ENCODE measurements at regions not wholly inside any gene's neighbourhood (a gene's known extent, or its start where the extent isn't known, plus 50 kb on each side); places are given as distances from the start of the nearest gene placed in this dataset.

GRCh38 chr5:15447209-15447608 is 52.8 kb upstream of the FBXL7 start:
- no peak for DNase-seq (ENCODE audit: low spot score)

DNA sequence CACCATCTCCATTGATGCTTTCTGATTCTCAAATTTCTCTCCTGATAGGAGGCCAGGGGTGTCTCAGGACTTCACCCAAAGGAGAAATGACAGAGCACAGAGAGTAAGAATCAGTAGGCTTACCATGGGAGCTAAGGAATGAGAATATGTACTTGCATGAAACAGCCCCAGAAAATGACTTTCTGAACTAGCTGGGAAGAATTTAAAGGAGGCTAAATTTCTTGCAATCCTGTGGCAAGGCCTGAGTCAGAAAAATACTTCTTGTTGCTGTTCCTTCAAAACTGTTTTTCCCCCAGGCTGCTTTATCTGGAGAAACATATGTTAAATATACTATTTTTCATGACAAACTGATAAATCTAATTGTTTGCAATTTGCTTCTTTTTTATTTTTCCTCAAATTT is 53.4 kb upstream of the FBXL7 start:
- no peak for DNase-seq (ENCODE audit: low spot score)

DNA sequence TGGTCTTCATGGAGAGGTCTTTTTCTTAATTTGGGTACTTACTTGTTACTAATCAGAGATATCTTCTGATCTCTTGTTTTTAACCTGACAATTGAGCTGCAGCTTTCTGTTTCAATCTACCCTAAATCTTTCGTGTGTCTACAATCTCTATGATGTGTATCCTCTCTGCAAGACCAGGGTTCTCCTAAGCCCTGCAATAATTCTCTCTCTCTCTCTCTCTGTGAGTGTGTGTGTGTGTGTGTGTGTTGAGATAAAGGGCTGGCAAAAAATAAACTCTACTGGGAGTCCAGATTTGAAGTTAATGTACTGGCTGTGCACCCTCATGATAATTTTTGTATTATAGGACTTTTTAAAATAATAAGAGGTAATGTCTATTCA is 57.8 kb upstream of the FBXL7 start:
- DNase-seq (ENCODE audit: low spot score), result no peak

- DNase-seq (ENCODE audit: low spot score), result no peak
Observed at GRCh38 chr5:15441433-15442192, 58.4 kb upstream of the FBXL7 start.

GRCh38 chr5:15440434-15440833 is 59.5 kb upstream of the FBXL7 start:
- DNase-seq (ENCODE audit: low spot score), result no peak

GRCh38 chr5:15439801-15440200 is 60.2 kb upstream of the FBXL7 start:
- DNase-seq (ENCODE audit: low spot score), result no peak

- no peak for DNase-seq (ENCODE audit: low spot score)
Observed at GRCh38 chr5:15433709-15434108, 66.3 kb upstream of the FBXL7 start.

- no peak for DNase-seq (ENCODE audit: low spot score)
Observed at GRCh38 chr5:15431923-15432322, 68.1 kb upstream of the FBXL7 start.

DNA sequence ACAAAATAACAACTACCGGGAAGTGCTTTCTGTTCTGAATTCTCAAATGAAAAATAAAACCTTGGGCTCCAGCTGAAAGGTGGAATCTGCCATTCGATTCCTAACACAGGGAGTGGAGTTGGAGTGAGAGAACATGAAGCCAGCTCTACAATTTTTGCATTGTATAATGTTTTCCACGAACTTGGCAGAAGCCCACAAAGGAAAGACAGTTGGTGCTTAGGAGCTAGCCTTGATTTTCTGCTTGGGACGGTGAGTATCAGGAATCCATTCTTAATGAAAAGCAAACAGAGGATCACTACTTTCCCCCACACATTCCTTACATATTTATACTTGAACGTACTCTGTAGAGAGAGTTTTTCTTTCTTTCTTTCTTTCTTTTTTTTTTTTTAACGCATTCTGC is 74.2 kb upstream of the FBXL7 start:
- DNase-seq (ENCODE audit: low spot score), result no peak

- no peak for DNase-seq (ENCODE audit: low spot score)
Observed at GRCh38 chr5:15424769-15425168, 75.2 kb upstream of the FBXL7 start.

DNA sequence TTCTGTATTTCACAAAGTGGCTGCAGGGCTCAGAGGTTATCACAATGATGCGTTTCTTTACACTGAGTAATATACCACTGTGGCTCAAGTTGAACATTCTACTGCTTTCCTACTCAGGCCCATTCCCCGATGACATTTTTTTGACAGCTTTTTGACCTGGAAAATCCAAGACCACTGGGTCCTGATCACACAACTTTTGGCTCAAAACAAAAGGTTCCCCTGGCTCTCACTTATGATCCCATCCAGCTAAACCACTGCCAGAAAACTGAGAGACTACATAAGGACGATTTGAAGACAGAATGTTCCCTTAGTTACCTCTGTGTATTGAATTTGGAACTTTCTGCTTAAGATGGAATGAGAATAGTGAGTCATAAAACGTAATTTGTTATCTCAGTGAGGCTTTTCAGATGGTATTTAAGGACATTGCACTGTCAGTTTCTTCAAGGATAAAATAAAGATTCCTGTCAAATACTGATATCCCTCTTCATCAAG is 78.0 kb upstream of the FBXL7 start:
- no peak for DNase-seq (ENCODE audit: low spot score)

DNA sequence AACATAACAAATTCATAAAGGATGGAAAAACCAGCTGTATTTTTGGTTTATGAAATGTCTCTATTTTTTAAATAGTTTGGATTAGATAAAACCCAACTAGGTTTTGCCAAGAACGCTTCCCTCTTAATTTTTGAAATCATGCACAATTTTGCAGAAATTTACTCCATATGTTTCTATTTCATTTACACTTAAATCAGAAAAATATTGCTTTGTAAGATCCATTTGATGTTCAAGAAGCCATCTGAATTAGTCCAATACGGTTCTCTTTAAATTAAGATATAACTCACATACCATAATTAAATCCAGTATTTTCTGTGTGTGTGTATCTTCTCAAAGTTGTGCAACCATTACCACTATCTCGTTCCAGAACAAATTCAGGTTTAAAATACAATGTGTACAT is 78.6 kb upstream of the FBXL7 start:
- no peak for DNase-seq (ENCODE audit: low spot score)

DNA sequence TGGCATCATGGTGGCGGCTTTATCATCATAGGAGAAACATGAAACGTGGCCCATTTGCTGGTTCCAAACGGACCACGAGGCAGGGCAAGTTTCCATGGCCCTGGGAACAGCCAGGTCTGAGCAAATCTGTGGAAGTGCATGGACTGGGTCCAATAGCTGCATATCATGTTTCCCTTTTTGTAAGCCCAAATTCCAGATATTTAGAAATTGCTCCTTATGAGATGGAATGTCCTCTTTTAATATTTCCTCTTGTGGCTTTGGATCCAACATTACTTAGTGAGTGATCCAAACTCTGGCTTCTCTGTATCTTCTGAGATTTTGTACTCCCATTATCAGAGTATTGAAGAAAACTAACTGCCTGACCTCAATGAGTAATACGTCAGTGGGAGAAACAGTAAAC is 79.8 kb upstream of the FBXL7 start:
- no peak for DNase-seq (ENCODE audit: low spot score)

GRCh38 chr5:15417156-15417555 is 82.8 kb upstream of the FBXL7 start:
- no peak for DNase-seq (ENCODE audit: low spot score)

DNA sequence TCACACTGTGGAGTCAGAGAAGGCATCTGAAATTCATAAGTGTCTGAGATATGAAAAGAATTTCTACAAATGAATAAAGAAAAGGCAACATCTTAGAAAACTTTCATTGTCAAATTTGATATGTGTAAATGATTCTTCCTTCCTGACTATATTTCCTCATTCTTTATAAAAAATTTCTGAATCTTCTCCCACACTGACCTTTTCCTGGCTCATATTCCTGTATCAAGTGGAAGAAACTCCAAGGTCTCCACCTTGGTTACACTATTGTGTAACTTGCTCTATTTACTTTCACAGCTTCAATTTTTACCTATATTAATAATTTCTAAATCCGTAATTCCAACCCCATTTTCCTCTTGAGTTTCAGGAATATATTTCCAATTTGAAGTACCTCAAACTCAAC is 93.5 kb upstream of the FBXL7 start:
- DNase-seq (ENCODE audit: low spot score), result no peak

GRCh38 chr5:15393146-15393545 is 106.8 kb upstream of the FBXL7 start:
- no peak for DNase-seq (ENCODE audit: low spot score)

DNA sequence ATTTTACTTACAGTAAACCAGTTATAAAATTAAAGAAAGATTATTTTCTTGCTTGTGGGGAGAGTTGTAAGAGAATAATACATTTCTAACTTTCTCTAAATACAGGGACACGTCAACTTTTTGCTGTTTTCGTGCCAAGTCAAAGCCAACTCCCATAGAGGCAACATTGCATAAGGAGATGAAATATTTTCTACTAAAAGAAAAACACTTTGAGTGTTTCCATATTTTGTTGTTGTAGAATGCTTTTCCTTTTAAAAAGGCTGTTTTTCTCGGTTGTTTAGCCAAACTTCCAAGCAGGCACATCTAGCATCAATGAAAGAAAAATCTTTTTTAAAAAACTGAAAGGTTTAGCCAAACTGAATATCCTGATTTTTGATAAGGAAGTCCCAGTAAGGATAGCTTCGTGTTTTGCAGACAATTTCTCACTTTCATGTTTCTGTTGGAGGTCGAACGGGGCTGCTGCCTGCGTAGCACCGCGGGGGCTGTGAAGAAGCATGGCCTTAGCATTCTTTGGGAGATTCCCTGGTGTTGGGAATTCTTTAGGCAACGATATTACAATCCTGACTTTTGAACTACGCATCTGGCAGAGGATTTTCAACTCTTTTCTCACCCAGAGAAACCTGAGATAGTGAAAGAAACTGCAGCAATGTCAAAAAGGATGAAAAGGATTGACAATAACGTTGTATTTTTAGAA is 108.1 kb upstream of the FBXL7 start:
- no peak for DNase-seq (ENCODE audit: low spot score)

- DNase-seq (ENCODE audit: low spot score), result no peak
Observed at GRCh38 chr5:15388866-15389265, 111.1 kb upstream of the FBXL7 start.

DNA sequence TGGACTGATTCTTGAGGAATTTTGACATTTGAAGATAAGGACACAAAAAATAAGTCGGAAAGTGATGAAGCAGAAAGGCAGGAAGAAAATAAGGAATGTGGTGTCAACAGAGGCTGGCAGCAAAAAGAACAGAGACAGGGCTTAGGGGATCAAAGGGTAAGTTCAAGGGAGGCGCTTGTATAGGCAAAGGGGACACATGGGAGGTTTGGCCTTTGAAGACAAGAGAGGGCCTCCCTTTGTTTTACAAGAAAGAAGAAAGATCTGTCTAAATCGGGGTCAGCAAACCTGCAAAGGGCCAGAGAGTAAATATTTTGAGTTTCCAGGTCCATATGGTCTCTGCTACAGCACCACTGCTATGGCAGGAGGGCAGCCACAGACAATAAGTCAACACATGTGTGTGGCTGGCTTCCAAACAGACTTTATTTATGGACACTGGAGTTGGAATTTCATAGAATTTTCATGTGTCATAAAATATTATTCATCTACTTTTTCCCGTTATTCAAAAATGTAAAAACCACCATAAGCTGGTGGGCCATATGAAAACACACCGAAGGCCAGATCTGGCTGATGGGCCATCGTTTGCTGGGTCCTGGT is 112.0 kb upstream of the FBXL7 start:
- DNase-seq (ENCODE audit: low spot score), result no peak

GRCh38 chr5:15386122-15386521 is 113.9 kb upstream of the FBXL7 start:
- DNase-seq (ENCODE audit: low spot score), result no peak

DNA sequence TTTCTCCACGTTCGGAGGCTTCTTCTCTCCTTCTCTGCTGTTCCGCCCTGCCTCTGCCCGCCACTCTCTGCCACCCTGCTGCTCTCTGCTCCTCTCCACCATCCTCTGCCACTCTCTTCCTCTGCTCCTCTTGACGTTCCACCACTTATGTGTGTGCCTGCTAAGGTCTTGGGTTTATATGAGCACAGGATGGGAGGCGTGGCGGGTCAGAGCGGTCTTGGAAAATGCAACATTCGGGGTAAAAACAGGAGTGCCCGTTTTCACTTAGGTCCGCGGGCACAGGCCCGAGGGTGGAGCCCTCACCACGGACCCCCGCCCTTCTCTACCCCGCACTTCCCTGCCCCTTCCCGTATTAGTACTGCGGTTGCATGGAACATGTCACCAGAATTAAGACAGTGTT is 114.4 kb upstream of the FBXL7 start:
- DNase-seq (ENCODE audit: low spot score), result no peak

DNA sequence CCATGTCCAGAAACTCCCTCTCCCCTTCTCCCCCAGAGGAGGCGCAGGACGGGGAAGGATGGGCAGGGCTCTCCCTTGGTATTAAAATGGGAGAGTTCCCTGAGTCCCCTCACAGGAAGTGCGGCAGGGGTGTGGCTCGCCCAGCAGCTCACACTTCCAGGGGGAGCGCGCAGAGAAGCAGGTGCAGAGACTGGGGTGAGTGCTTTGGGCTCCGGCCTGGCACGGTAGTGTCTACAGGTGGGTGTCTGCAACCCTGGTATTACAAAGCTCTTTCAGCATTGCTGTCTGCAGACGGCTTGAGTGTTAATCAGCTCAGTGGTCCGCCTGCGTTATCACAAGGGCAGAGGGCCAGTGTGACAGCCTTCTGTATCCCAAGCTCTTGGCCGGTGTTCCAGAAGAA is 114.9 kb upstream of the FBXL7 start:
- no peak for DNase-seq (ENCODE audit: low spot score)

GRCh38 chr5:15384581-15384980 is 115.4 kb upstream of the FBXL7 start:
- no peak for DNase-seq (ENCODE audit: low spot score)

All from hematopoietic multipotent progenitor cell treated with erythropoietin and hydrocortisone succinate and interleukin-3 and kit ligand, for 15 days (in vitro differentiated cells).